GM12872 (cell line): ENCODE measurements at regions not wholly inside any gene's neighbourhood (a gene's known extent, or its start where the extent isn't known, plus 50 kb on each side); places are given as distances from the start of the nearest gene placed in this dataset.

Source experiments
- CTCF ChIP-seq: IDR thresholded peaks from 3 replicates; pipeline ENCODE4 v1.5.1; 2011; ENCODE audit warnings: low read depth, mild to moderate bottlenecking, low read length, moderate library complexity; ENCODE audit not compliant: insufficient read depth

GRCh38 chr3:181919375-181919774, 207.7 kb downstream of the SOX2 start:
- TF ChIP-seq CTCF, result no peak

- no peak for TF ChIP-seq CTCF
These were observed 208.7 kb downstream of the SOX2 start for GRCh38 chr3:181920409-181920808.

GRCh38 chr3:181921220-181921619, 209.5 kb downstream of the SOX2 start:
- TF ChIP-seq CTCF, result no peak

- no peak for TF ChIP-seq CTCF
These were observed 217.8 kb downstream of the SOX2 start for GRCh38 chr3:181929501-181929900.

GRCh38 chr3:181930105-181930504, 218.4 kb downstream of the SOX2 start:
- no peak for TF ChIP-seq CTCF

GRCh38 chr3:181932039-181932438, 220.3 kb downstream of the SOX2 start:
- TF ChIP-seq CTCF, result no peak

- no peak for TF ChIP-seq CTCF
These were observed 221.4 kb downstream of the SOX2 start for GRCh38 chr3:181933052-181933618.
